ENCODE measurements at regions not wholly inside any gene's neighbourhood (a gene's known extent, or its start where the extent isn't known, plus 50 kb on each side); places are given as distances from the start of the nearest gene placed in this dataset.
"Not testable (repeated sequence)": the region's sequence is repeated elsewhere in the genome, so short reads cannot be mapped to it uniquely, and the experiment has no call there.

DNA sequence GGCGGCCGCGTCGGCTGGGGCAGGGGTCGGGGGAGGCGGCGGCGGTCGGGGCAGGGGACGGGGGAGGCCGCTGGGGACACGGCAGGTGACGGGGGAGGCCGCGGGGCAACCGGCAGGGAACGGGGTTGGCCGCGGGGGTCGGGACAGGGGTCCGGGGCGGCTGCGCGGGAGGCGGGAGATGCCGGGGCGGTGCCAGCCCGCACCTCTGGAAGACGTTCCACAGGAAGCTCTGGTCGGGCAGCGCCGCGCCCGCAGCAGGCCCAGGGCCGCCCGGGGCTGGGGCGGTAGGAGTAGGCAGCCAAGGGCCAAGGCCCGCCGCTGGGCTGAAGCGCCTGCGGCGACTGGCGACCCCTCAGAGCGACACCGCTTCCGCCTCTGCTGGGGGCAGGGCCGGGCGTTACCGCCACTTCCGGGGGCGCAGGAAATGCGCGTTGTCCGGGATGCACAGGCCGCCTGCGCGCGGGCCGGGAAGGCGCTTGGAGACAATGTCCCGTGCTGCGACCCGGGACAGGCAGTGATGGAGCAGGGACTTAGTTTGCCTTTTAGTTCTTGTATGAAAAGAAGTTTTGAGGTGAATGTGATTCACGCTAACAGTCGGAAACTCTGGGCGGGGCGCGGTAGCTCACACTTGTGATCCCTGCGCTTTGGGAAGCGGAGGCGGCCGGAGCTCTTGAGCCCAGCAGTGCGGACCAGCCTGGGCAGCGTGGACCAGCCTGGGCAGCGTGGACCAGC, 110.0 kb upstream of the LPCAT1 start:
- TF ChIP-seq POLR2A (IDR thresholded peaks at IDR 0.05) = peak in 1 of 2 donors; percentile 78
- TF ChIP-seq, protein P1, sequence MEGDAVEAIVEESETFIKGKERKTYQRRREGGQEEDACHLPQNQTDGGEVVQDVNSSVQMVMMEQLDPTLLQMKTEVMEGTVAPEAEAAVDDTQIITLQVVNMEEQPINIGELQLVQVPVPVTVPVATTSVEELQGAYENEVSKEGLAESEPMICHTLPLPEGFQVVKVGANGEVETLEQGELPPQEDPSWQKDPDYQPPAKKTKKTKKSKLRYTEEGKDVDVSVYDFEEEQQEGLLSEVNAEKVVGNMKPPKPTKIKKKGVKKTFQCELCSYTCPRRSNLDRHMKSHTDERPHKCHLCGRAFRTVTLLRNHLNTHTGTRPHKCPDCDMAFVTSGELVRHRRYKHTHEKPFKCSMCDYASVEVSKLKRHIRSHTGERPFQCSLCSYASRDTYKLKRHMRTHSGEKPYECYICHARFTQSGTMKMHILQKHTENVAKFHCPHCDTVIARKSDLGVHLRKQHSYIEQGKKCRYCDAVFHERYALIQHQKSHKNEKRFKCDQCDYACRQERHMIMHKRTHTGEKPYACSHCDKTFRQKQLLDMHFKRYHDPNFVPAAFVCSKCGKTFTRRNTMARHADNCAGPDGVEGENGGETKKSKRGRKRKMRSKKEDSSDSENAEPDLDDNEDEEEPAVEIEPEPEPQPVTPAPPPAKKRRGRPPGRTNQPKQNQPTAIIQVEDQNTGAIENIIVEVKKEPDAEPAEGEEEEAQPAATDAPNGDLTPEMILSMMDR (IDR thresholded peaks at IDR 0.05) = no peak
- Histone ChIP-seq H3K4me1 (peaks cover 0 to 8% (median 0%) of the 10 kb centered on the region in 12 donors), H3K9me3 (no peaks in the 10 kb centered on the region), H3K27ac (peak overlapping the region; percentile 36 to 92 (median 84)), H3K27me3 (peaks cover 0 to 3% (median 0%) of the 10 kb centered on the region in 9 donors), H3K36me3 (peaks cover 0 to 7% (median 0%) of the 10 kb centered on the region in 9 donors), H3K4me3 (peak overlapping the region; percentile 54 to 94 (median 76))
- intact Hi-C loops (cut with DNase I) = loop anchor here in 2 of 10 donors (5.0 to 10.0 kb wide), 2 partner anchors 111 to 139 kb away; partner anchors contain the start of gene LPCAT1 (in 1 of the 2)
- DNase-seq (peak; percentile 85 to 91 (median 88)), ATAC-seq (peak; percentile 94 to 99 (median 98))
- 1 to 3% (median 2%) methylated on average over 25 to 75 of the region's 75 CpGs for WGBS, 4 donors

GRCh38 chr5:1631004-1631403, 107.2 kb upstream of the LPCAT1 start:
- not testable (repeated sequence) for H3K27ac ChIP-seq, ATAC-seq, H3K4me1 ChIP-seq, H3K9me3 ChIP-seq, H3K27me3 ChIP-seq, H3K4me3 ChIP-seq
- intact Hi-C loops (cut with DNase I) = loop anchor here in 2 of 10 donors (5.0 to 10.0 kb wide), 2 partner anchors 109 to 136 kb away; partner anchors contain the start of gene LPCAT1 (in 1 of the 2)
- DNase-seq = peak in 1 of 5 donors; percentile 14
- peaks cover 0 to 14% (median 6%) of the 10 kb centered on the region in 9 donors for H3K36me3 ChIP-seq
- 62 to 73% (median 71%) methylated on average over 5 of the region's 5 CpGs for WGBS, 4 donors

GRCh38 chr5:1626397-1626796, 102.6 kb upstream of the LPCAT1 start:
- H3K4me1 ChIP-seq; H3K27ac ChIP-seq; H3K27me3 ChIP-seq; H3K9me3 ChIP-seq; ATAC-seq; intact Hi-C loops (cut with DNase I); H3K4me3 ChIP-seq: not testable (repeated sequence)
- H3K36me3 ChIP-seq = peaks cover 0 to 14% (median 6%) of the 10 kb centered on the region in 9 donors
- 91 to 97% (median 93%) methylated on average over 12 of the region's 12 CpGs for WGBS, 4 donors
- DNase-seq = peak in 1 of 5 donors; percentile 25

DNA sequence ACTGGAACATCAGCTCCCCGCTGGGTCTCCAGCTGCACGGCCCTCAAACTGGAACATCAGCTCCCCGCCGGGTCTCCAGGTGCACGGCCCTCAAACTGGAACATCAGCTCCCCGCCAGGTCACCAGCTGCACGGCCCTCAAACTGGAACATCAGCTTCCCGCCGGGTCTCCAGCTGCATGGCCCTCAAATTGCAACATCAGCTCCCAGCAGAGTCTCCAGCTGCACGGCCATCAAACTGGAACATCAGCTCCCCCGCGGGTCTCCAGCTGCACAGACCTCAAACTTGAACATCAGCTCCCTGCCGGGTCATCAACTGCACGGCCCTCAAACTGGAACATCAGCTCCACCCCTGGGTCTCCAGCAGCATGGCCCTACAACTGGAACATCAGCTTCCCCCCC, 95.8 kb upstream of the LPCAT1 start:
- DNase-seq = peak in 2 of 5 donors; percentile 36 to 49
- H3K27me3 ChIP-seq; H3K4me1 ChIP-seq; H3K27ac ChIP-seq; intact Hi-C loops (cut with DNase I); ATAC-seq; H3K9me3 ChIP-seq; H3K4me3 ChIP-seq: not testable (repeated sequence)
- 75 to 83% (median 80%) methylated on average over 11 to 14 of the region's 14 CpGs for WGBS, 4 donors
- H3K36me3 ChIP-seq = peaks cover 0 to 11% (median 0%) of the 10 kb centered on the region in 9 donors

- H3K27ac ChIP-seq; ATAC-seq; H3K9me3 ChIP-seq; intact Hi-C loops (cut with DNase I); H3K4me1 ChIP-seq; H3K4me3 ChIP-seq; H3K27me3 ChIP-seq: not testable (repeated sequence)
- peaks cover 0 to 11% (median 0%) of the 10 kb centered on the region in 9 donors for H3K36me3 ChIP-seq
- WGBS, 4 donors = 85 to 89% (median 86%) methylated on average over 17 to 18 of the region's 18 CpGs
- DNase-seq = peak in 1 of 5 donors; percentile 20
These were observed 94.6 kb upstream of the LPCAT1 start for GRCh38 chr5:1618296-1618865.

DNA sequence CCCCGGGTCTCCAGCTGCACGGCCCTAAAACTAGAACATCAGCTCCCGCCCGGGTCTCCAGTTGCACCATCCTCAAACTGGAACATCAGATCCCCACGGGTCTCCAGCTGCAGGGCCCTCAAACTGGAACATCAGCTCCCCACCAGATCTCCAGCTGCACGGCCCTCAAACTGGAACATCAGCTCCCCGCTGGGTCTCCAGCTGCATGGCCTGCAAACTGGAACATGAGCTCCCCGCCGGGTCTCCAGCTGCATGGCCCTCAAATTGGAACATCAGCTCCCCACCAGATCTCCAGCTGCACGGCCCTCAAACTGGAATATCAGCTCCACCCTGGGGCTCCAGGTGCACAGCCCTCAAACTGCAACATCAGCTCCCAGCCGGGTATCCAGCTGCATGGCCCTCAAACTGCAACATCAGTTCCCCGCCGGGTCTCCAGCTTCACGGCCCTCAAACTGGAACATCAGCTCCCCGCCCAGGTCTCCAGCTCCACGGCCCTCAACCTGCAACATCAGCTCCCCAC, 93.5 kb upstream of the LPCAT1 start:
- H3K4me1 ChIP-seq; intact Hi-C loops (cut with DNase I); H3K27me3 ChIP-seq; ATAC-seq; H3K27ac ChIP-seq; H3K4me3 ChIP-seq; H3K9me3 ChIP-seq: not testable (repeated sequence)
- peak in 2 of 5 donors; percentile 9 to 19 for DNase-seq
- H3K36me3 ChIP-seq = peaks cover 0 to 11% (median 0%) of the 10 kb centered on the region in 9 donors
- 86 to 92% (median 90%) methylated on average over 14 to 16 of the region's 16 CpGs for WGBS, 4 donors

DNA sequence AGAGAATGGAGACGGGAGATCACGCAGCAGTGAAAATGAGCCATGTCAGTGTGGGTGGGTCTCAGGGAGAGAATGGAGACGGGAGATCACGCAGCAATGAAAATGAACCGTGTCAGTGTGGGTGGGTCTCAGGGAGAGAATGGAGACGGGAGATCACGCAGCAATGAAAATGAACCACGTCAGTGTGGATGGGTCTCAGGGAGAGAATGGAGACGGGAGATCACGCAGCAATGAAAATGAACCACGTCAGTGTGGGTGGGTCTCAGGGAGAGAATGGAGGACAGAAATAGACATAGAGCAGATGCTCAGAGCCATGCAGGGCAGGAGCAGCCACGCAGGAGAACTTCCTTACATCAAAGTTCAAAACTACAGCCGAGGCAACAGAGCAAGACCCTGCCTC, 89.8 kb upstream of the LPCAT1 start:
- intact Hi-C loops (cut with DNase I); H3K4me3 ChIP-seq; H3K9me3 ChIP-seq; H3K27ac ChIP-seq; H3K4me1 ChIP-seq; H3K27me3 ChIP-seq; ATAC-seq; DNase-seq: not testable (repeated sequence)
- 89 to 94% (median 90%) methylated on average over 12 to 13 of the region's 13 CpGs for WGBS, 4 donors
- H3K36me3 ChIP-seq = peaks cover 0 to 16% (median 0%) of the 10 kb centered on the region in 9 donors

DNA sequence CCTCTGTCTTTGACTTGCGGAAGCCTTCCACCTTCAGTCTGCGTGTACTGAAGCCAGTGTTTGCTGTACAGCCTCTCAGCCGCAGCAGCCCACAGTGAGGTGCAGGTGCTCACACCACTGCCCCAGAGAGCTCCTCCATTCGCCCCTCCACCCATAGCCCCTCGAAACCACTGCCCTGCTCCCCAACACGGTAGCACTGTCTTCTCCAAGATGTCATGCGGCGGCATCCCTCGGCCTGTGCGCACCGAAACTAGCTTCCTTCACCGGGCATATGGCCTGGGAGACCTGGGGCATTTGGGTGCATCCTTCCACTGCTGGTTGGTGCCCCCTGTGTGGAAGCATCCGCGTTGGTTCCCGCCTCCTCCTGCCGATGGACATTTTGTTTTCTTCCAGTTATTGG, 86.8 kb upstream of the LPCAT1 start:
- H3K27ac ChIP-seq; H3K4me1 ChIP-seq; H3K4me3 ChIP-seq; DNase-seq; H3K36me3 ChIP-seq; intact Hi-C loops (cut with DNase I); H3K9me3 ChIP-seq; ATAC-seq; H3K27me3 ChIP-seq: not testable (repeated sequence)
- WGBS, 4 donors = 92 to 94% (median 94%) methylated on average over 15 to 16 of the region's 16 CpGs

GRCh38 chr5:1609111-1609510, 85.4 kb upstream of the LPCAT1 start:
- H3K27me3 ChIP-seq; DNase-seq; H3K27ac ChIP-seq; H3K9me3 ChIP-seq; H3K4me3 ChIP-seq; intact Hi-C loops (cut with DNase I); H3K4me1 ChIP-seq; H3K36me3 ChIP-seq: not testable (repeated sequence)
- whole genome bisulfite sequencing, 4 donors = 92 to 95% (median 93%) methylated on average over 8 of the region's 8 CpGs
- peak in 1 of 4 donors; percentile 31 for ATAC-seq

Data from heart left ventricle (tissue), 16 donors.